ENCODE measurements at regions not wholly inside any gene's neighbourhood (a gene's known extent, or its start where the extent isn't known, plus 50 kb on each side); places are given as distances from the start of the nearest gene placed in this dataset.
"Not testable (repeated sequence)": the region's sequence is repeated elsewhere in the genome, so short reads cannot be mapped to it uniquely, and the experiment has no call there.

GRCh38 chr7:13551503-13551902 lies 438.0 kb downstream of the ETV1 start:
- no peak for DNase-seq (ENCODE audit: low read depth in 2 of 2)

- no peak for DNase-seq (ENCODE audit: low read depth in 2 of 2)
These were observed 429.0 kb downstream of the ETV1 start for GRCh38 chr7:13560441-13560840.

DNA sequence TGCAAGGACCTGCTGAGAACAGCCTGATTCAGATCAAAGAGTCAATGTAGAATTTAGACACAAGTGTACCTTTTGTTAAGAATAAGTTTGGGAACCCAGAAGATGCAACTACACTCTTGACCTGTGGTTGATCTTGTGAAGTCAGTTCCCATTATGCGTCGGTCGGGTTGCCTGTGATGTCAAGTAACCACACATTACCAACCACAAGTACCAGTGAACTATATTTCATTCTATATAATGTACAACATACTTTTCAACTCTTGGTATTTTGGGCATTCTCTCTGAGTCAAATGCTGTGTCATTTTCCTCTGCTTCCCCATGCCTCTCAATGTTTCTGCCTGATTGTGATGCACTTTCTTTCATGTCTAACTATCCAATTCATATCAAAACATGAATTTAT lies 426.2 kb downstream of the ETV1 start:
- no peak for DNase-seq (ENCODE audit: low read depth in 2 of 2)

DNA sequence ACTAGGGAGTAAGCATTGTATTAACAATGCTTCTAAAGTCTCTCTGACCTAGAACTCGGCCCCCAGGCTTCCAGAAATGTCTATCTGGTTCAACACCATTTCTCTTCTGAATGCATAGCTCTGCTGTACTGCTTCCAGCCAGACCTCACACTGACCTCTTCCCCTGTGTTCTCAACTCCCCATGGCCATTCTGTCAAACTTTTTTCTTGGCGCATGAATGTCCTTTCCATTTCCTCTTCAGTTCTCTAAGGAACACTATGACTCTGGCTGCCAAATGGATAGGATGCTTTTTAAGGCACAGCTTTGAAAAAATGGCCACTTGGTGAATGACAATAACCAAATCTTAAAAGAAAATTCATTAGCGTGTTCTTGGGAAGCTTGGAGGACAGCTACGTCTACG lies 425.8 kb downstream of the ETV1 start:
- no peak for DNase-seq (ENCODE audit: low read depth in 2 of 2)

DNA sequence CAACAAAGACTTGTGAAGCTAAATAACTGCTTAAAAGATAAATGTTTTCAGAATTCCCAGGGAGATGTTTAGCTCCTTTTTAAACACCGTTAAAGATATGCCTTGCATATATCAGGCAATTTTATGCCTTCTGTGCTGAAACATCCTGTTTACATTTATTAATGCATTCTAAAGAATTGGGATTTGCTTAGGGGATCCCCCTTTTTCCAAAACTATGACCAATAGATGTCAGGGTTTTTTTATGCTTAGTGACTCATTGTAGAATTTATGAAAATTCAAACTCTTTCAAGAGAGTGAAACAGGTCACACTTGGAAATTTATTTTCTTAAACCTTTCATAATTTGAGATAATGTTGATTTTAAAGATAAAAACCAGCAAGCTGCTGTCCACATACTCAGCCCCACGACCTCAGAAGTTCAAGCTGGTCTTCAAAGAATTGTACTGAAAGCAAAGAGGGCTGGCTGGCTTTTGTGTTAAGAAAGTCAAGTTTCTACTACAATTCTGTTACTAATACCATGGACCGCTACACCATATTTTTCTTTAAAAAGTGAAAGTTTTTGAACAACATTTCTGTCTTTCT lies 411.8 kb downstream of the ETV1 start:
- no peak for DNase-seq (ENCODE audit: low read depth in 2 of 2)

- DNase-seq (ENCODE audit: low read depth in 2 of 2), result no peak
These were observed 411.2 kb downstream of the ETV1 start for GRCh38 chr7:13578294-13578693.

DNA sequence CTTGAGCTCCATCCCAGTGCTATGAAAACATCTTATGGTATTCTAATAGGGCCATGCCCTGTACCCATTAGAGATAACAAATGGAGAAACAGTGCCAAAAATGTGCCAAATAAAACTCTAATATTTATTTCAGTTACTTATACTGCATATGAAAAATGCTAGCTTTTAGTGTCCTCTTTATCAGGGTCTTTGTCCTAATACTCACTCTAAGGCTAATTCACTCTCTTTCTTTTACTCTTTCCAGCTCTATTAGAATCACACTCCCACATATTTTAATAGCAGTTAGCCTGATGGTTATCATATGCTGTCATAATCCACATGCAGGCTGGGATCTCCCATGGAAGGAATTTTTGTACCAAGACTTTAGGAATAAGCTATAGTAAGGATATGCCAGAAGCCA lies 408.4 kb downstream of the ETV1 start:
- DNase-seq (ENCODE audit: low read depth in 2 of 2), result no peak

- DNase-seq (ENCODE audit: low read depth in 2 of 2), result no peak
These were observed 395.6 kb downstream of the ETV1 start for GRCh38 chr7:13593854-13594253.

- DNase-seq (ENCODE audit: low read depth in 2 of 2), result no peak
These were observed 387.4 kb downstream of the ETV1 start for GRCh38 chr7:13602036-13602435.

DNA sequence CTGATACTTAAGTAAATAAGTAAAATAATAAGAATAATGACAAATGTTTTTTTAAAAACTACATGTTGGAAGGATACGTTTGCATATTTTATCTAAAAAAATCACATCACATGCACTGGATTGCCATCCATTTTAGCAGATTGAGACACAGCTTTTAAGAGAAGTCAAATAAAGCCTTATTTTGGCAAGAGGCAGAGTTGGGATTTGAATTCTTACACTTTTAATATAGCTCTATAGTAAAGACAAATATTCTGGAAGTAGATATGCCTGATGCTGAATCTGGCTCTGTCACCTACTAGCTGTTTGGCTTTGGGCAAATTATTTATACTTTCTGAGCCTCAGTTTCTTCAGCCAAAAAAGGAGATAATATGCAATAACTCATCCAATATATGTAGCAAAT lies 386.4 kb downstream of the ETV1 start:
- DNase-seq (ENCODE audit: low read depth in 2 of 2), result no peak

DNA sequence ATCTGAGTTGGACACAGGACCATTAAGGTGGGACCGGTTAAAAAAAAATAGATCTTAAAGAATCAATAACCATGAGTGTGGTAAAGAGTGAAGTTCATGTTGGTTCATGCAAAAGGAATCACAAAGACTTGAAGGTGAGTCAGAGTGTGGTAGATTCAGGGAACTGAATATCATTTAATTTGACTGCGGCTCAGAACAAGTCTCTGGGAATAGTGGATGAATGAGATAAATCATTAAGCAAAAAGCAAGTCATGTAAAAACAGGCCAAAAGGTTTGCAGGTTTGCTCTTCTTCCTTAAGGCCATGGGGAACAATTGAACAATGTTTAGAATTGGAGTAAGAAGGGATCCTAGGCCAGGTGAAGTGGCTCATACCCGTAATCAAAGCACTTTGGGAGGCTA lies 385.8 kb downstream of the ETV1 start:
- no peak for DNase-seq (ENCODE audit: low read depth in 2 of 2)

GRCh38 chr7:13604178-13604577 lies 385.3 kb downstream of the ETV1 start:
- no peak for DNase-seq (ENCODE audit: low read depth in 2 of 2)

- DNase-seq (ENCODE audit: low read depth in 2 of 2), result no peak
These were observed 379.1 kb downstream of the ETV1 start for GRCh38 chr7:13610372-13610771.

DNA sequence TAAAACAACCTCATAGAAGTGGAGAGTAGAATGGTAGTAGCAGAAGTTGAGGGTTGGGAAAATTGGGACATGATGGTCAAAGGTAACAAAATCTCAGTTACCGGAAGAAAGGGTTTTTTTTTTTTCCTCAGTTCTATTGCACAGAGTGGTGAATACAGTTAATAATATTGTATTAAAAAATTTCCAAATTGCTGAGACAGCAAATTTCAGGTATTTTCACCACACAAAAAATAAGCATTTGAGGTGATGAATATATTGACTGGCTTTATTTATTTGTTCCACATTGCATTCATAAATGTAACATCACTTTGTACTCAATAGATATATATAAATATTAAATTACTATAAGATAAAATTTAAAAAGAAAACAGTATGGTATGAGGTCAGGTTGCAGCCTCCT lies 373.8 kb downstream of the ETV1 start:
- DNase-seq (ENCODE audit: low read depth in 2 of 2), result no peak

- DNase-seq (ENCODE audit: low read depth in 2 of 2), result no peak
These were observed 362.0 kb downstream of the ETV1 start for GRCh38 chr7:13627455-13627854.

GRCh38 chr7:13628239-13629001 lies 361.0 kb downstream of the ETV1 start:
- no peak for DNase-seq (ENCODE audit: low read depth in 2 of 2)

DNA sequence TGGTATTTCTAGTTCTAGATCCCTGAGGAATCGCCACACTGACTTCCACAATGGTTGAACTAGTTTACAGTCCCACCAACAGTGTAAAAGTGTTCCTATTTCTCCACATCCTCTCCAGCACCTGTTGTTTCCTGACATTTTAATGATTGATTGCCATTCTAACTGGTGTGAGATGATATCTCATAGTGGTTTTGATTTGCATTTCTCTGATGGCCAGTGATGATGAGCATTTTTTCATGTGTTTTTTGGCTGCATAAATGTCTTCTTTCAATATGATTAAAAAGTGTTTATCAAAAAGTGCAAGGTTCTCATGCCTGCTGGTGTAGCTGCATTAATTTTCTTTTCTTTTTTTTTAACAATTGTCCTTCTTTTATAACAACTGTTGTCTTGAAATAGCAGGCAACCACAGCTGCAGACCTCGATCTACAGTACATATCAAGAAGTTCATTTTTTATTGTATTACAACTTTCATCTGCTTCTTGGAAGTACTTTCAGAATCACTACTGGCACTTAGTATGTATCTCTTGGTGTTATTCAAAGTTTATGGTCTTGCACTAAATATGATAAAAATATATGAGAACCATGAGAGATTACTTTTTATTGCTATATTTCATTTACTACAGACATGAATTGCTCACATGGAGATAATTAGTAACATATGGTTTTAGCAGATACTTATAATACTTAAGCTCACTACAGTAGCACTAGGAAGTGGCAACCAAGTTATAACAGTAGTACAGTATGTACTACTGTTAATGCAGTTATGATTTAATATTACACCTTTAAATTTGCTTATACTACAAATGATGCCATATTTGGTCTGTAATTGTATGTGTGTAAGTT lies 358.0 kb downstream of the ETV1 start:
- not testable (repeated sequence) for DNase-seq (ENCODE audit: low read depth in 2 of 2)

- no peak for DNase-seq (ENCODE audit: low read depth in 2 of 2)
These were observed 355.6 kb downstream of the ETV1 start for GRCh38 chr7:13633857-13634256.

- DNase-seq (ENCODE audit: low read depth in 2 of 2), result no peak
These were observed 350.1 kb downstream of the ETV1 start for GRCh38 chr7:13639396-13639795.

GRCh38 chr7:13641714-13642113 lies 347.8 kb downstream of the ETV1 start:
- DNase-seq (ENCODE audit: low read depth in 2 of 2), result no peak

DNA sequence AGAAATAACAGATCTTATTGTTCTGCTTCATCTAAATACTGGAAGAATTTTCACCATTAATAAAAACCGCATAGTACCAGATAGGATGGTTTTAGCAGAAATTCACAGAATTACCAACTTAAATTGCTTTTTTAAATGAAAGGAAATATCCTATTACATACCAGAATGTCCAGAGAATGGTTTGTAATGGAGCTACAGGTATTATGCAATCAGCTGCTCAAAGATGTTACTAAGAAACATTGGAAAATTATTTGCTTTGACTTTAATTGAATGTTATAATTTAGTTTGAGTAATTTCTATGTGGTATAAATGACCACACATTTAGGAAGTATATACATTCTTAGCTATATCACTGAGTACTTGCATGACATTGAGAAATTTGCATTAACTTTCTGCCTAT lies 338.3 kb downstream of the ETV1 start:
- no peak for DNase-seq (ENCODE audit: low read depth in 2 of 2)

DNA sequence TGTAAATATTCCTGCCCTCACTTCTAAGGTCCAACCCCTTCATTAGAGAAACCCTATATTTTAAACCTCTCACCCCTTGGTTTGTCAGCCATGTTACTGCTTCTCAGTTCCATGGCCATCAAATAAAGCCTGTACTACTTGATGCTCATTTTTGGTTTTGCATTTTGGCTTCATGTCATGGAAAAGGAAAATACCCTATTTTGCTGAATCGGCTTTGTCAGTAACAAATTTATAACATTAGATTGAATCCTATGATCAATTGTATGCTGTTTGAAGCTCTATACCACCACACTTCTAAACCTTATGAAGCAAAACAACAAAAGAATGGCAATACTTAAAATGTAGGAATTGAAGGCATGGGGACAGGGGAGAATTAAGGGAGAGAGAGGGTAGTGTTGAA lies 333.1 kb downstream of the ETV1 start:
- DNase-seq (ENCODE audit: low read depth in 2 of 2), result no peak

- DNase-seq (ENCODE audit: low read depth in 2 of 2), result no peak
These were observed 316.2 kb downstream of the ETV1 start for GRCh38 chr7:13673290-13673689.

Measured in lung microvascular endothelial cell (primary cell).